ENCODE measurements at regions not wholly inside any gene's neighbourhood (a gene's known extent, or its start where the extent isn't known, plus 50 kb on each side); places are given as distances from the start of the nearest gene placed in this dataset.

GRCh38 chr2:204143216-204144014, 206.9 kb downstream of the ICOS start:
- TF ChIP-seq, protein P1, sequence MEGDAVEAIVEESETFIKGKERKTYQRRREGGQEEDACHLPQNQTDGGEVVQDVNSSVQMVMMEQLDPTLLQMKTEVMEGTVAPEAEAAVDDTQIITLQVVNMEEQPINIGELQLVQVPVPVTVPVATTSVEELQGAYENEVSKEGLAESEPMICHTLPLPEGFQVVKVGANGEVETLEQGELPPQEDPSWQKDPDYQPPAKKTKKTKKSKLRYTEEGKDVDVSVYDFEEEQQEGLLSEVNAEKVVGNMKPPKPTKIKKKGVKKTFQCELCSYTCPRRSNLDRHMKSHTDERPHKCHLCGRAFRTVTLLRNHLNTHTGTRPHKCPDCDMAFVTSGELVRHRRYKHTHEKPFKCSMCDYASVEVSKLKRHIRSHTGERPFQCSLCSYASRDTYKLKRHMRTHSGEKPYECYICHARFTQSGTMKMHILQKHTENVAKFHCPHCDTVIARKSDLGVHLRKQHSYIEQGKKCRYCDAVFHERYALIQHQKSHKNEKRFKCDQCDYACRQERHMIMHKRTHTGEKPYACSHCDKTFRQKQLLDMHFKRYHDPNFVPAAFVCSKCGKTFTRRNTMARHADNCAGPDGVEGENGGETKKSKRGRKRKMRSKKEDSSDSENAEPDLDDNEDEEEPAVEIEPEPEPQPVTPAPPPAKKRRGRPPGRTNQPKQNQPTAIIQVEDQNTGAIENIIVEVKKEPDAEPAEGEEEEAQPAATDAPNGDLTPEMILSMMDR (conservative IDR thresholded peaks at IDR 0.05; ENCODE audit: low read length): no peak
- no peak for TF ChIP-seq EZH2phosphoT487 (IDR thresholded peaks at IDR 0.05; ENCODE audit: borderline replicate concordance, low read depth, low read length)
